Ascending aorta (tissue), 2 donors: ENCODE measurements at regions not wholly inside any gene's neighbourhood (a gene's known extent, or its start where the extent isn't known, plus 50 kb on each side); places are given as distances from the start of the nearest gene placed in this dataset.
"Not testable (repeated sequence)": the region's sequence is repeated elsewhere in the genome, so short reads cannot be mapped to it uniquely, and the experiment has no call there.

ENCODE experiments used
- DNase-seq, 2 donors: peaks; one replicate each; pipeline ENCODE4 v3.0.0-alpha.2; 2019; ENCODE audit warnings: low spot score in 2 of 2
- H3K27ac ChIP-seq, 2 donors: fragments of 200-600 bp; sonication (generic); one replicate each; pipeline ENCODE4 v1.5.1; 2016 to 2017; ENCODE audit warnings: mild to moderate bottlenecking in 1 of 2
- H3K27me3 ChIP-seq: fragments of 200-600 bp; sonication (generic); one replicate; pipeline ENCODE4 v1.5.1; 2017
- H3K36me3 ChIP-seq, 2 donors: fragments of 200-600 bp; sonication (generic); one replicate each; pipeline ENCODE4 v1.5.1; 2016
- H3K4me1 ChIP-seq, 2 donors: fragments of 200-600 bp; sonication (generic); one replicate each; pipeline ENCODE4 v1.5.1; 2016 to 2017; ENCODE audit warnings: mild to moderate bottlenecking in 1 of 2
- H3K4me3 ChIP-seq, 2 donors: fragments of 200-600 bp; sonication (generic); one replicate each; pipeline ENCODE4 v1.5.1; 2016 to 2017; ENCODE audit warnings: mild to moderate bottlenecking in 1 of 2
- H3K9me3 ChIP-seq, 2 donors: fragments of 200-600 bp; sonication (generic); one replicate each; pipeline ENCODE4 v1.5.1; 2016
- CTCF ChIP-seq, 3 experiments: fragments of 200-600 bp in 2 of 3; fragments of 450-650 bp in 1 of 3; sonication (generic) in 2 of 3; IDR thresholded peaks; one replicate each; pipeline ENCODE4 v1.5.1; 2016 to 2019; ENCODE audit warnings: antibody characterized with exemption in 3 of 3, mild to moderate bottlenecking in 1 of 3, moderate library complexity in 1 of 3
- intact Hi-C: fragments of 100-400 bp; cut with DNase I; formaldehyde crosslinking; loops from one replicate; pipeline ENCODE4 v1.15.1; 2023

- H3K9me3 ChIP-seq, result no peaks in the 10 kb centered on the region
- H3K27me3 ChIP-seq, result no peaks in the 10 kb centered on the region
- no peak overlapping the region for H3K27ac ChIP-seq
- H3K36me3 ChIP-seq, result no peaks in the 10 kb centered on the region
- H3K4me3 ChIP-seq, result no peak overlapping the region
- peaks cover 0 to 2% of the 10 kb centered on the region in 2 donors for H3K4me1 ChIP-seq
- no peak for DNase-seq
- intact Hi-C loops, result no loop called here
- TF ChIP-seq CTCF (IDR thresholded peaks at IDR 0.05), result no peak
These were observed 104.6 kb downstream of the USP22 start for GRCh38 chr17:20938244-20938643.

- TF ChIP-seq CTCF (IDR thresholded peaks at IDR 0.05), result no peak
- Histone ChIP-seq H3K4me1 (peaks cover 0 to 2% of the 10 kb centered on the region in 2 donors), H3K27me3 (no peaks in the 10 kb centered on the region), H3K9me3 (no peaks in the 10 kb centered on the region), H3K36me3 (no peaks in the 10 kb centered on the region), H3K4me3 (no peak overlapping the region), H3K27ac (no peak overlapping the region)
- intact Hi-C loops, result no loop called here
- no peak for DNase-seq
These were observed 103.7 kb downstream of the USP22 start for GRCh38 chr17:20938988-20939615.

- H3K27ac ChIP-seq, result no peak overlapping the region
- TF ChIP-seq CTCF (IDR thresholded peaks at IDR 0.05), result no peak
- H3K27me3 ChIP-seq, result no peaks in the 10 kb centered on the region
- intact Hi-C loops, result no loop called here
- H3K4me1 ChIP-seq, result no peaks in the 10 kb centered on the region
- no peak overlapping the region for H3K4me3 ChIP-seq
- DNase-seq, result no peak
- H3K36me3 ChIP-seq, result no peaks in the 10 kb centered on the region
- no peaks in the 10 kb centered on the region for H3K9me3 ChIP-seq
These were observed 100.9 kb downstream of the USP22 start for GRCh38 chr17:20941872-20942271.

GRCh38 chr17:20944014-20944865, 98.6 kb downstream of the USP22 start:
- no peak for DNase-seq
- H3K4me3 ChIP-seq, result no peak overlapping the region
- H3K9me3 ChIP-seq, result no peaks in the 10 kb centered on the region
- intact Hi-C loops, result no loop called here
- no peaks in the 10 kb centered on the region for H3K36me3 ChIP-seq
- H3K4me1 ChIP-seq, result no peaks in the 10 kb centered on the region
- no peaks in the 10 kb centered on the region for H3K27me3 ChIP-seq
- H3K27ac ChIP-seq, result no peak overlapping the region
- no peak for TF ChIP-seq CTCF (IDR thresholded peaks at IDR 0.05)

GRCh38 chr17:20947708-20948107, 95.1 kb downstream of the USP22 start:
- intact Hi-C loops, result not testable (repeated sequence)

GRCh38 chr17:20948984-20949777, 93.6 kb downstream of the USP22 start:
- no peak for DNase-seq
- no peaks in the 10 kb centered on the region for H3K36me3 ChIP-seq
- intact Hi-C loops, result no loop called here
- no peaks in the 10 kb centered on the region for H3K9me3 ChIP-seq
- no peaks in the 10 kb centered on the region for H3K27me3 ChIP-seq
- H3K27ac ChIP-seq, result no peak overlapping the region
- H3K4me1 ChIP-seq, result no peaks in the 10 kb centered on the region
- no peak overlapping the region for H3K4me3 ChIP-seq
- no peak for TF ChIP-seq CTCF (IDR thresholded peaks at IDR 0.05)

More at GRCh38 chr17:20947708-20948107, 95.1 kb downstream of the USP22 start:
- not testable (repeated sequence) for DNase-seq, H3K4me3 ChIP-seq, H3K4me1 ChIP-seq, H3K27me3 ChIP-seq, H3K36me3 ChIP-seq, H3K27ac ChIP-seq, H3K9me3 ChIP-seq
